ENCODE measurements at regions not wholly inside any gene's neighbourhood (a gene's known extent, or its start where the extent isn't known, plus 50 kb on each side); places are given as distances from the start of the nearest gene placed in this dataset.

GRCh38 chr4:58590722-58591121, 1480.5 kb upstream of the IGFBP7 start:
- ATAC-seq (replicated peaks), result no peak
- Mint-ChIP-seq H3K36me3 (ENCODE audit: insufficient read depth) (no peaks in the 10 kb centered on the region), H3K27ac (no peak overlapping the region), H3K27me3 (no peaks in the 10 kb centered on the region), H3K4me1 (ENCODE audit: low read depth in 2 of 2) (no peaks in the 10 kb centered on the region), H3K4me3 (no peak overlapping the region), H3K9me3 (peaks cover 7 to 27% of the 10 kb centered on the region in 2 donors)
- DNase-seq, result no peak

DNA sequence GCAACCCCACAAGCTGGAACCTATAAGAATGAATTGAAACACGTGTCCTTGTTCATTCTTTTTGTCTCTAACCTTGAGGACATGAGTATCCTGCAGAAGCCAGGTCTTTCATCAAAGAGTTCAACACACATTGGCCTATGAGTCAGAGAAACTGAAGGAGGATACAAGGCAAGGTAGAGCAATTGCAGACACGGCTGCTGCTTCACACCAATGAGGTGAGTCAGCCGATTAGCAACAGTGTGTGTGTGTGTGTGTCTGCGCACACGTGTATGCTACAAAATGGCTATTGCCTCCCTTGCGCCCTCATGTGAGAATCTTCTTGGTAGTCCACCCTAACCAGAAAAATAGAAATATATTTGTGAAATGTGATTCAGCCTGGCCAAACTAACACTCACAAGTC, 1477.7 kb upstream of the IGFBP7 start:
- no peak overlapping the region for H3K27ac Mint-ChIP-seq
- H3K9me3 Mint-ChIP-seq, result peaks cover 18 to 26% of the 10 kb centered on the region in 2 donors
- DNase-seq (no peak), ATAC-seq (replicated peaks) (no peak)
- H3K36me3 Mint-ChIP-seq (ENCODE audit: insufficient read depth), result no peaks in the 10 kb centered on the region
- no peak overlapping the region for H3K4me3 Mint-ChIP-seq
- H3K4me1 Mint-ChIP-seq (ENCODE audit: low read depth in 2 of 2), result no peaks in the 10 kb centered on the region
- H3K27me3 Mint-ChIP-seq, result no peaks in the 10 kb centered on the region

- Mint-ChIP-seq H3K4me3 (no peak overlapping the region), H3K9me3 (peaks cover 5 to 15% of the 10 kb centered on the region in 2 donors), H3K27me3 (no peaks in the 10 kb centered on the region), H3K4me1 (ENCODE audit: low read depth in 2 of 2) (no peaks in the 10 kb centered on the region), H3K36me3 (ENCODE audit: insufficient read depth) (no peaks in the 10 kb centered on the region), H3K27ac (no peak overlapping the region)
- ATAC-seq (replicated peaks) (no peak), DNase-seq (no peak)
These were observed 1456.1 kb upstream of the IGFBP7 start for GRCh38 chr4:58566260-58566659.

DNA sequence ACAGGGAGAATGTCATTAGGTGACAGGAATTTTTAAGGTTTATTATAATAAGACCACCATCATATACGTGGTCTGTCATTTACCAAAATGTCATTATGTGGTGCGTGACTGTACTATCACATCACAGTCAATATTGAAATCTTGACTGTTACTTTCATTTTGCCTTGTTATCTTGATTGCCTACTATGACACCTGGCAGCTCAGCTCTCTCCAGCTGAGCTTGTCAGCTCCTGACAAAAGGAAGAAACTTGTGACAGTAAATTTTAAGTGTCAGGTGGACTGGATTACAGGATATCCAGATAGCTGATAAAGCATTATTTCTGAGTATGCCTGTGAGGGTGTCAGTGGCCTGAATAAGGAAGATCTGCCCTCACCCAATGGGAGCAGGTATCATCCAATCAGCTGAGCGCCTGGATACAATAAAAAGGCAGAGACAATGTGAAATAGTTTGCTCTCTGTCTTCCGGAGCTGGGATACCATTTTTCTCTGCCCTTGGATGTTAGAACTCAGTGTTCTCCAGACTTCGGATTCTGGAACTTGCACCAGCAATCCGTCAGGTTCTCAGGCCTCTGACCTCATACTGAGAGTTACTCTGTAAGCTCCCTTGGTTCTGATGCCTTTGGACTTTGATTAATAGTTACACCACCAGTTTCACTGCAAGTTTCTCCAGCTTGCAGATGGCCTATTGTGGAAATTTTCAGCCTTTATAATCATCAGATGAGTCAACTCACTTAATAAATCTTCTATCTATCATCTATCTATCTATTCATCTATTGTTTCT, 1454.7 kb upstream of the IGFBP7 start:
- DNase-seq (no peak), ATAC-seq (replicated peaks) (no peak)
- Mint-ChIP-seq H3K27ac (no peak overlapping the region), H3K4me1 (ENCODE audit: low read depth in 2 of 2) (no peaks in the 10 kb centered on the region), H3K9me3 (peaks cover 2 to 7% of the 10 kb centered on the region in 2 donors), H3K4me3 (no peak overlapping the region), H3K27me3 (no peaks in the 10 kb centered on the region), H3K36me3 (ENCODE audit: insufficient read depth) (no peaks in the 10 kb centered on the region)

GRCh38 chr4:58561170-58561569, 1451.0 kb upstream of the IGFBP7 start:
- Mint-ChIP-seq H3K4me3 (no peak overlapping the region), H3K9me3 (peaks cover 2 to 12% of the 10 kb centered on the region in 2 donors), H3K4me1 (ENCODE audit: low read depth in 2 of 2) (no peaks in the 10 kb centered on the region), H3K27me3 (no peaks in the 10 kb centered on the region), H3K36me3 (ENCODE audit: insufficient read depth) (no peaks in the 10 kb centered on the region), H3K27ac (no peak overlapping the region)
- DNase-seq (no peak), ATAC-seq (replicated peaks) (no peak)

DNA sequence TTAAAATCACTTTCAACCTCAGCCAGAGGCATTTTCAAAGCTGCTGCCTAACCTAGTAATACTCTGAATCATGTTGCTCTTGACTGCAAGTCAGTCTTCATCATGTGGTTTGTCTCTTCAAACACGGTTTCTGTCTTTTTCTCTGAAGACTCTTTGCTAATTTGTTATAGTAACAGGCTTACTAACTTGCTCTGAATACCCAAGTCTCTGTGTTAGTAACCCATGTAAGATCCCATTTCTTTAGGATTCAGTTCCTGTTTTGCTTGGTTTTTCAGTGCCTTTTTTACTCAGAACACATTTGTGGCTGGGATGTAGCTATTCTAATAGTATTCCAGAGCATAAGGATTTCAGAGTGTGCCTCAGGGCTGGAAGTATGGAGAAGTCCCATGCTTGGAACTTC, 1450.6 kb upstream of the IGFBP7 start:
- Mint-ChIP-seq H3K4me3 (no peak overlapping the region), H3K4me1 (ENCODE audit: low read depth in 2 of 2) (no peaks in the 10 kb centered on the region), H3K27ac (no peak overlapping the region), H3K36me3 (ENCODE audit: insufficient read depth) (no peaks in the 10 kb centered on the region), H3K9me3 (peaks cover 2 to 12% of the 10 kb centered on the region in 2 donors), H3K27me3 (no peaks in the 10 kb centered on the region)
- no peak for ATAC-seq (replicated peaks)
- no peak for DNase-seq

DNA sequence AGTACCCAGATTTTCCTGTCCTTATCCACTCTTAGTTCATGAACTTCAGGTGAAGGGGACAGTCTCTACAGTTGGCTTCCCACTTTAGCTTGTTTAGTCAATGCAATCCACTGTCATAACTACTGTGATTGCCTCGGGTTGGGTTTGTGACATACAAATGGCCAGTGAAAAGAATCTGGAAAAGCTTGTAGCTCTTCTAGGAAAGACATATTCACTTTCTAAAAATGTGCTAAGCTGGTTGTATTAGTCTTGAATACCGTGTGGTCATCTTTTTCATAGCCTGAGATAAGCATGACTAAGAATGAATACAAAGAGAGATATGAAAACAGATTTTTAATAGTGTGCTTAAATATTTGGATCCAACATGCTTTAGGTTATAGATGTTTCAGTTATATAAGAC, 1443.5 kb upstream of the IGFBP7 start:
- DNase-seq (no peak), ATAC-seq (replicated peaks) (no peak)
- Mint-ChIP-seq H3K9me3 (peaks cover 5% of the 10 kb centered on the region in 2 donors), H3K36me3 (ENCODE audit: insufficient read depth) (no peaks in the 10 kb centered on the region), H3K4me1 (ENCODE audit: low read depth in 2 of 2) (no peaks in the 10 kb centered on the region), H3K27ac (no peak overlapping the region), H3K27me3 (no peaks in the 10 kb centered on the region), H3K4me3 (no peak overlapping the region)

GRCh38 chr4:58553031-58553430, 1442.8 kb upstream of the IGFBP7 start:
- ATAC-seq (replicated peaks) (no peak), DNase-seq (no peak)
- Mint-ChIP-seq H3K27me3 (no peaks in the 10 kb centered on the region), H3K36me3 (ENCODE audit: insufficient read depth) (no peaks in the 10 kb centered on the region), H3K9me3 (peaks cover 5% of the 10 kb centered on the region in 2 donors), H3K4me3 (no peak overlapping the region), H3K4me1 (ENCODE audit: low read depth in 2 of 2) (no peaks in the 10 kb centered on the region), H3K27ac (no peak overlapping the region)

- H3K9me3 Mint-ChIP-seq, result peaks cover 4 to 5% of the 10 kb centered on the region in 2 donors
- ATAC-seq (replicated peaks), result no peak
These were observed 1441.5 kb upstream of the IGFBP7 start for GRCh38 chr4:58551676-58552075.

DNA sequence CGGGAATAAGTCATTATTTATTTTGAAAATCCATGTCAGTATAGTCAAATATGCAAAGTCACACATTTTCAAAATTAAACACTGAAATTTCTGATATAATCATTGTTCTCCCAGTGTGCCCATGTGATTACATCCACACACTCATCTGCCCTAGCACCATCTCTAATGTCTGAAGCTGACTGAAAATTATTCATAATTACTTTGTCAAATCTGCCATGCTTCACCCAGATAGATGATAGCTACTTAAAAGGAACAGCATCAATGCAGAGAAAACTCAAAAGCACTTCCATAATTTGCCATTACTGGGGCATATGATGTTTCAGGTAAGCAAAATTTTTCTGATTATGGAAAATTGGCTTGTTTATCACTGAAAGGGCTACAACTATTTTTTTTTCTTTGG, 1433.3 kb upstream of the IGFBP7 start:
- Mint-ChIP-seq H3K27ac (no peak overlapping the region), H3K9me3 (peaks cover 5 to 16% of the 10 kb centered on the region in 2 donors), H3K4me1 (ENCODE audit: low read depth in 2 of 2) (no peaks in the 10 kb centered on the region), H3K27me3 (no peaks in the 10 kb centered on the region), H3K4me3 (no peak overlapping the region), H3K36me3 (ENCODE audit: insufficient read depth) (no peaks in the 10 kb centered on the region)
- ATAC-seq (replicated peaks), result no peak
- no peak for DNase-seq

More at GRCh38 chr4:58551676-58552075, 1441.5 kb upstream of the IGFBP7 start:
- no peak for DNase-seq
- no peak overlapping the region for H3K4me3 Mint-ChIP-seq
- no peaks in the 10 kb centered on the region for H3K27me3 Mint-ChIP-seq
- no peak overlapping the region for H3K27ac Mint-ChIP-seq
- H3K4me1 Mint-ChIP-seq (ENCODE audit: low read depth in 2 of 2), result no peaks in the 10 kb centered on the region
- H3K36me3 Mint-ChIP-seq (ENCODE audit: insufficient read depth), result no peaks in the 10 kb centered on the region

GRCh38 chr4:58541926-58542325, 1431.7 kb upstream of the IGFBP7 start:
- H3K4me1 Mint-ChIP-seq (ENCODE audit: low read depth in 2 of 2), result no peaks in the 10 kb centered on the region
- DNase-seq (no peak), ATAC-seq (replicated peaks) (no peak)
- H3K27me3 Mint-ChIP-seq, result no peaks in the 10 kb centered on the region
- no peak overlapping the region for H3K4me3 Mint-ChIP-seq
- H3K9me3 Mint-ChIP-seq, result peaks cover 5 to 20% of the 10 kb centered on the region in 2 donors
- H3K27ac Mint-ChIP-seq, result no peak overlapping the region
- H3K36me3 Mint-ChIP-seq (ENCODE audit: insufficient read depth), result no peaks in the 10 kb centered on the region

DNA sequence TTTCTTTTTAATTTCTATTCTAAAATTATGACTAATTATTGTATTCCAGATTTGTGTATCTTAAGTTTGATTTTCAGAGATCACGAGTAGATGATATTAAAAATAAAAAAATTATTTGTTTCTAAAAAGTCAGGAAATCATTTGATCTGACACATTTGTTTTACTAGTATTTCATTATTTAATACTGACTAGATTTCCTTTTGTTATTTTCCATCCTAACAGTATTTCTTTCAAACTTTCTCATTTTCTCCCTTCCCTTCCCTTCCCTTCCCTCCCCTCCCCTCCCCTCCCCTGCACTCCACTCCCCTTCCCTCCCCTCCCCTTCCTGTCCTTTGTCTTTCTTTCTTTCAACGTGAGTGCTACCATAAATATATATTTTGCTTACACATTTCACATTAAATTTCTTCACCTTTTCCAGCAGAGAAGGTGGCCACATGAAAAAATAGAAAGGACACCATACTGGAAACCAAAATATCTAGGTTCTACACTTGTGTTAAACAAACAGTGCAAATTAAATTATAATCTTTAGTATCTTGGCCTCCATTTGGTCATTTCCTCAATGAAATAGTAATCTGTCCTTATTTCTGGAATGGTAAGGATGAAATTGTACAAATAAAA, 1412.7 kb upstream of the IGFBP7 start:
- Mint-ChIP-seq H3K4me1 (ENCODE audit: low read depth in 2 of 2) (no peaks in the 10 kb centered on the region), H3K27me3 (no peaks in the 10 kb centered on the region), H3K9me3 (peaks cover 10 to 20% of the 10 kb centered on the region in 2 donors), H3K4me3 (no peak overlapping the region), H3K36me3 (ENCODE audit: insufficient read depth) (no peaks in the 10 kb centered on the region), H3K27ac (no peak overlapping the region)
- ATAC-seq (replicated peaks), result no peak
- DNase-seq, result no peak

DNA sequence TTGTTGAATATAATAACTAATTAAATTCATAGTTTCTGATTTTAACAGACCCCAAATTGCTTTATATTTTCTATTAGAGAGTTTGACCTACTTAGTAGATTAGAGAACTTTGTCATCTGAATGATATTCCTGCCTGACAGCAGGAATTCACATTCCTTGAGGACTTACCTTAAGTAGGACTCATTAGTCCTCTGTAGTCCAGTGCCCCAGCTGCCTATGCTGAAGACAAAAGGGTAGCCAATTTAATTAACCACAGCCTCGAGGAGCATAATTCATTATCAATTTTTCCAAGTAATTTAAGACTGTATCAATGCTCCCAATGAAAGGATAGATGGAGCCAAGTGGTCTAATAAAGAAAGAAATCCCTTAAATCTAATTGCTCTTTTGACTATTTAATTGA, 1405.0 kb upstream of the IGFBP7 start:
- no peaks in the 10 kb centered on the region for H3K4me1 Mint-ChIP-seq (ENCODE audit: low read depth in 2 of 2)
- no peak overlapping the region for H3K27ac Mint-ChIP-seq
- DNase-seq, result no peak
- H3K36me3 Mint-ChIP-seq (ENCODE audit: insufficient read depth), result no peaks in the 10 kb centered on the region
- no peaks in the 10 kb centered on the region for H3K27me3 Mint-ChIP-seq
- no peak for ATAC-seq (replicated peaks)
- H3K4me3 Mint-ChIP-seq, result no peak overlapping the region
- H3K9me3 Mint-ChIP-seq, result peaks cover 8 to 12% of the 10 kb centered on the region in 2 donors

DNA sequence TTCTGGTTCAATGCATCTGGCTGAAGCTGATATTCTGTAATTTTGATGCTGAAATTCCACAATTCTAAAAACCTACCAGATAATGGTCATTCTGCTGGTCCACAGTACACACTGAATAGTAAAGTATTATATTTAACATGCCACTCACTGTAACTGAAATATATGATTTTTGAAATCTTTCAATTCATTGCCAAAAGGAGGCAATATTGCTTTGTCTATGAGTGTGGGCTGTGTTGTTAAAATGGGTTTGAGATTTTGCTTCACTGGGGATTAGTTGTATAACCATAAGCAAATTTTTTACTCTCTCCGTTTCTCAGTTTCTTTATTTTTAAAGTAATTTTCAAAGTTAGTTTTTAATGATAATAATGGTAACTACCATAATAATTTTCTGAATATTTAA, 1404.1 kb upstream of the IGFBP7 start:
- peaks cover 5 to 8% of the 10 kb centered on the region in 2 donors for H3K9me3 Mint-ChIP-seq
- H3K27me3 Mint-ChIP-seq, result no peaks in the 10 kb centered on the region
- no peak overlapping the region for H3K27ac Mint-ChIP-seq
- no peaks in the 10 kb centered on the region for H3K36me3 Mint-ChIP-seq (ENCODE audit: insufficient read depth)
- DNase-seq (no peak), ATAC-seq (replicated peaks) (no peak)
- no peak overlapping the region for H3K4me3 Mint-ChIP-seq
- no peaks in the 10 kb centered on the region for H3K4me1 Mint-ChIP-seq (ENCODE audit: low read depth in 2 of 2)

Data from effector memory CD8-positive, alpha-beta T cell (primary cell).